ENCODE measurements at regions not wholly inside any gene's neighbourhood (a gene's known extent, or its start where the extent isn't known, plus 50 kb on each side); places are given as distances from the start of the nearest gene placed in this dataset.

- FAIRE-seq = no peak
- DNase-seq (ENCODE audit: low spot score in 2 of 2) = no peak
These were observed 272.8 kb downstream of the MAFB start for GRCh38 chr20:40416274-40416673.

GRCh38 chr20:40414843-40415615 is 274.0 kb downstream of the MAFB start:
- no peak for FAIRE-seq
- no peak for DNase-seq (ENCODE audit: low spot score in 2 of 2)

GRCh38 chr20:40410028-40410427 is 279.0 kb downstream of the MAFB start:
- DNase-seq (ENCODE audit: low spot score in 2 of 2) = no peak
- FAIRE-seq = no peak

- no peak for DNase-seq (ENCODE audit: low spot score in 2 of 2)
- FAIRE-seq = no peak
These were observed 291.6 kb downstream of the MAFB start for GRCh38 chr20:40397467-40397866.

- FAIRE-seq = no peak
- no peak for DNase-seq (ENCODE audit: low spot score in 2 of 2)
These were observed 295.6 kb downstream of the MAFB start for GRCh38 chr20:40393197-40394079.

- FAIRE-seq (no peak), DNase-seq (ENCODE audit: low spot score in 2 of 2) (no peak)
These were observed 298.4 kb downstream of the MAFB start for GRCh38 chr20:40390654-40391053.

GRCh38 chr20:40370800-40371199 is 318.2 kb downstream of the MAFB start:
- FAIRE-seq = no peak
- DNase-seq (ENCODE audit: low spot score in 2 of 2) = no peak

- DNase-seq (ENCODE audit: low spot score in 2 of 2) (no peak), FAIRE-seq (no peak)
These were observed 320.2 kb downstream of the MAFB start for GRCh38 chr20:40368876-40369275.

- no peak for FAIRE-seq
- DNase-seq (ENCODE audit: low spot score in 2 of 2) = no peak
These were observed 327.1 kb downstream of the MAFB start for GRCh38 chr20:40361916-40362315.

GRCh38 chr20:40359131-40359912 is 329.7 kb downstream of the MAFB start:
- FAIRE-seq (no peak), DNase-seq (ENCODE audit: low spot score in 2 of 2) (no peak)

- DNase-seq (ENCODE audit: low spot score in 2 of 2) = no peak
- no peak for FAIRE-seq
These were observed 334.2 kb downstream of the MAFB start for GRCh38 chr20:40354880-40355279.

GRCh38 chr20:40343390-40343789 is 345.6 kb downstream of the MAFB start:
- FAIRE-seq = no peak
- no peak for DNase-seq (ENCODE audit: low spot score in 2 of 2)

GRCh38 chr20:40341561-40341960 is 347.5 kb downstream of the MAFB start:
- no peak for DNase-seq (ENCODE audit: low spot score in 2 of 2)
- no peak for FAIRE-seq

- DNase-seq (ENCODE audit: low spot score in 2 of 2) = no peak
- no peak for FAIRE-seq
These were observed 349.2 kb downstream of the MAFB start for GRCh38 chr20:40339661-40340449.

GRCh38 chr20:40336533-40336932 is 352.5 kb downstream of the MAFB start:
- DNase-seq (ENCODE audit: low spot score in 2 of 2) (no peak), FAIRE-seq (no peak)

- no peak for FAIRE-seq
- no peak for DNase-seq (ENCODE audit: low spot score in 2 of 2)
These were observed 353.1 kb downstream of the MAFB start for GRCh38 chr20:40335901-40336351.

- no peak for FAIRE-seq
- no peak for DNase-seq (ENCODE audit: low spot score in 2 of 2)
These were observed 353.6 kb downstream of the MAFB start for GRCh38 chr20:40335437-40335836.

- FAIRE-seq = no peak
- DNase-seq (ENCODE audit: low spot score in 2 of 2) = no peak
These were observed 355.4 kb downstream of the MAFB start for GRCh38 chr20:40333591-40333990.

GRCh38 chr20:40331807-40332560 is 357.1 kb downstream of the MAFB start:
- DNase-seq (ENCODE audit: low spot score in 2 of 2) (no peak), FAIRE-seq (no peak)
